ENCODE measurements at regions not wholly inside any gene's neighbourhood (a gene's known extent, or its start where the extent isn't known, plus 50 kb on each side); places are given as distances from the start of the nearest gene placed in this dataset.

DNA sequence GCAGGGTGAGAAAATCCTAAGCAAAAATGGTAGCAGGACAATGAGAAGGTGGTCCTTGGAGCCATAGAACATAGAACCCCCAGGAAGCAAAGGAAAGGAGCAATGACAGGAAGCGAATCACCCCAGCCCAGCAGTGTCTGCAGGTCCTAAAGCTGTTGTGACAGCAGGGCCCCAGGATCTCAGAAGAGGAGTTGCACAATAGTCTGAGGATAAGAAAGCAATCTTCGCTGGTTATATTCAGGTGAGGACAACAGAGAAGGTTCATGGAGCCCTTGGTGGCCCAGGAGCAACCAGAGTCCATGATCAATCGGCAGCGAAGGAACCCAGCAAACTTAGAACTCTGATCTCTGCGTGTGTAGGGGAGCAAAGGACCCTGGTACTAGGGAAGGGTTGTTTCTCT, 234.8 kb upstream of the IRX2 start:
- Histone ChIP-seq H3K4me2 (ENCODE audit: extremely low read depth, insufficient read depth, low read length) (no peak overlapping the region), H3K36me3 (ENCODE audit: control insufficient read depth, insufficient read depth, low read length) (no peaks in the 10 kb centered on the region), H3K27ac (ENCODE audit: insufficient read depth, low read length) (no peak overlapping the region), H3K4me3 (replicated peaks in 1 of 4; ENCODE audit: control extremely low read depth in 1 of 4, insufficient read depth in 1 of 4, low read depth in 3 of 4, low read length in 4 of 4) (no peak overlapping the region), H4K20me1 (ENCODE audit: control insufficient read depth, extremely low read depth, insufficient read depth, low read length) (no peaks in the 10 kb centered on the region), H3K79me2 (ENCODE audit: control insufficient read depth, insufficient read depth, low read length) (no peaks in the 10 kb centered on the region), H3K9ac (ENCODE audit: insufficient read depth, low read length) (no peak overlapping the region), H3K27me3 (ENCODE audit: control insufficient read depth, insufficient read depth, low read length) (no peaks in the 10 kb centered on the region), H2AFZ (ENCODE audit: low read length) (no peak overlapping the region), H3K9me3 (ENCODE audit: control insufficient read depth, insufficient read depth, low read depth, low read length) (no peaks in the 10 kb centered on the region), H3K4me1 (ENCODE audit: control insufficient read depth, extremely low read depth, insufficient read depth, low read length) (no peaks in the 10 kb centered on the region)
- TF ChIP-seq, protein P1, sequence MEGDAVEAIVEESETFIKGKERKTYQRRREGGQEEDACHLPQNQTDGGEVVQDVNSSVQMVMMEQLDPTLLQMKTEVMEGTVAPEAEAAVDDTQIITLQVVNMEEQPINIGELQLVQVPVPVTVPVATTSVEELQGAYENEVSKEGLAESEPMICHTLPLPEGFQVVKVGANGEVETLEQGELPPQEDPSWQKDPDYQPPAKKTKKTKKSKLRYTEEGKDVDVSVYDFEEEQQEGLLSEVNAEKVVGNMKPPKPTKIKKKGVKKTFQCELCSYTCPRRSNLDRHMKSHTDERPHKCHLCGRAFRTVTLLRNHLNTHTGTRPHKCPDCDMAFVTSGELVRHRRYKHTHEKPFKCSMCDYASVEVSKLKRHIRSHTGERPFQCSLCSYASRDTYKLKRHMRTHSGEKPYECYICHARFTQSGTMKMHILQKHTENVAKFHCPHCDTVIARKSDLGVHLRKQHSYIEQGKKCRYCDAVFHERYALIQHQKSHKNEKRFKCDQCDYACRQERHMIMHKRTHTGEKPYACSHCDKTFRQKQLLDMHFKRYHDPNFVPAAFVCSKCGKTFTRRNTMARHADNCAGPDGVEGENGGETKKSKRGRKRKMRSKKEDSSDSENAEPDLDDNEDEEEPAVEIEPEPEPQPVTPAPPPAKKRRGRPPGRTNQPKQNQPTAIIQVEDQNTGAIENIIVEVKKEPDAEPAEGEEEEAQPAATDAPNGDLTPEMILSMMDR (conservative IDR thresholded peaks at IDR 0.05 in 1 of 2, IDR thresholded peaks at IDR 0.05 in 1 of 2; ENCODE audit: low read depth in 1 of 2, low read length in 2 of 2): no peak
- no peak for TF ChIP-seq EZH2 (IDR thresholded peaks at IDR 0.05; ENCODE audit: low read length, missing control alignments)
- DNase-seq (ENCODE audit: low read depth in 2 of 2): no peak

DNA sequence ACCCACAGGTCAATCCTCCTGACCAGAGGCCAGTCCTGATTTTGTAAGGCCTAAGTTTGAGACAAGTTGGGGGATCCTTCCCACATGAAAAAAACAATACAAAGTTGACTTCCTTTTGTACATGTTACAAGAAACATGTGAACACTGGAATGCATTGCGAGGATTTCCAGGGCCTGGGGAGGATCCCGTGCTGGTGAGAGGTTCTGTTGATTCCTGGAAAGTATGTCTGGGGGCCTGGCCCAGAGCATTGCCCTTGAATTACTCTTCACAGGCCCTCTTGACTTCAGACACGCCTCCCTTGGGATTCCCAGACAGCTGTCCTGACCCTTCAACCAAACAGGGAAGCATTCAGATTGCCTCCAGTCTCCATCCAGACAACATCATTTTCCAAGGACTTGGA, 234.2 kb upstream of the IRX2 start:
- H3K4me1 ChIP-seq (ENCODE audit: control insufficient read depth, extremely low read depth, insufficient read depth, low read length): no peaks in the 10 kb centered on the region
- H3K4me2 ChIP-seq (ENCODE audit: extremely low read depth, insufficient read depth, low read length): no peak overlapping the region
- no peaks in the 10 kb centered on the region for H4K20me1 ChIP-seq (ENCODE audit: control insufficient read depth, extremely low read depth, insufficient read depth, low read length)
- H3K27me3 ChIP-seq (ENCODE audit: control insufficient read depth, insufficient read depth, low read length): no peaks in the 10 kb centered on the region
- no peaks in the 10 kb centered on the region for H3K36me3 ChIP-seq (ENCODE audit: control insufficient read depth, insufficient read depth, low read length)
- no peaks in the 10 kb centered on the region for H3K9me3 ChIP-seq (ENCODE audit: control insufficient read depth, insufficient read depth, low read depth, low read length)
- no peaks in the 10 kb centered on the region for H3K79me2 ChIP-seq (ENCODE audit: control insufficient read depth, insufficient read depth, low read length)
- no peak overlapping the region for H3K4me3 ChIP-seq (replicated peaks in 1 of 4; ENCODE audit: control extremely low read depth in 1 of 4, insufficient read depth in 1 of 4, low read depth in 3 of 4, low read length in 4 of 4)
- H2AFZ ChIP-seq (ENCODE audit: low read length): no peak overlapping the region
- no peak overlapping the region for H3K27ac ChIP-seq (ENCODE audit: insufficient read depth, low read length)
- no peak for DNase-seq (ENCODE audit: low read depth in 2 of 2)
- TF ChIP-seq, protein P1 (conservative IDR thresholded peaks at IDR 0.05 in 1 of 2, IDR thresholded peaks at IDR 0.05 in 1 of 2; ENCODE audit: low read depth in 1 of 2, low read length in 2 of 2): no peak
- no peak for TF ChIP-seq EZH2 (IDR thresholded peaks at IDR 0.05; ENCODE audit: low read length, missing control alignments)
- no peak overlapping the region for H3K9ac ChIP-seq (ENCODE audit: insufficient read depth, low read length)

DNA sequence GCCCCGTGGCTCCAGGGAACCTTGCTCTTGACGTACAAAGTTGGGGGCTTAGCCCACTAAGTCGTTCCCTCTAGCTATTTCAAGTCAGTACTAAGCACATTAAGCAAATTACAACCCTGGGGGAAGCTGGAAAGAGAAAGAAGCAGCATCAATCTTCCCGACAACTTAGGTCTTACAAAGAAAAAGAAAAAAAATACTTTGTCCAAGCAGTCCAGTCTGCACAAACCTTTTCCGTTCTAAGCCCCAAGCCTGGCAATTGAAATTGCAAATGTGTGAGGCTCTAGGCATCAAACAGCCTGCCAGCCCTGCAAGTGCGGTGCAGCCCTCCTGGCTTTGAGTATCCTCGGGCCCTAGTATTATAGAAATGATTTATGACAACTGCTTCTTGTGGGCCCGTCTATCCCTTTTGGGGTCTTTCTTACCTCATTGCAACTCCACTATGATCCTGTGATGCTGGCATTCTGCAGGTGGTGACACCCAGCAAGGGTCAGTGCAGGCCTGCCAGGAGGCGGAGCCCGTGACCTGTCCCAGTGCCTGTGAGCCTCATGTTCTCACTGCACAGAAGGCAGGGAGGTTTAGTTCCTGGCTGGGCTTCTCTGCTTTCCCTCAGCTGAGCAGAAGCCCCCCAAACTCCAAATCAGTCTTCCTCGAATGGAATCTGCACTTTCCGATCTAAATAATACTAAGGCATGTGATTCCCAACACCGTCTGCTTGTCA, 232.3 kb upstream of the IRX2 start:
- TF ChIP-seq EZH2 (IDR thresholded peaks at IDR 0.05; ENCODE audit: low read length, missing control alignments): no peak
- TF ChIP-seq, protein P1 (conservative IDR thresholded peaks at IDR 0.05 in 1 of 2, IDR thresholded peaks at IDR 0.05 in 1 of 2; ENCODE audit: low read depth in 1 of 2, low read length in 2 of 2): no peak
- DNase-seq (ENCODE audit: low read depth in 2 of 2): no peak
- no peaks in the 10 kb centered on the region for H3K79me2 ChIP-seq (ENCODE audit: control insufficient read depth, insufficient read depth, low read length)
- no peaks in the 10 kb centered on the region for H4K20me1 ChIP-seq (ENCODE audit: control insufficient read depth, extremely low read depth, insufficient read depth, low read length)
- no peak overlapping the region for H2AFZ ChIP-seq (ENCODE audit: low read length)
- H3K9ac ChIP-seq (ENCODE audit: insufficient read depth, low read length): no peak overlapping the region
- no peaks in the 10 kb centered on the region for H3K27me3 ChIP-seq (ENCODE audit: control insufficient read depth, insufficient read depth, low read length)
- no peak overlapping the region for H3K27ac ChIP-seq (ENCODE audit: insufficient read depth, low read length)
- H3K9me3 ChIP-seq (ENCODE audit: control insufficient read depth, insufficient read depth, low read depth, low read length): no peaks in the 10 kb centered on the region
- no peak overlapping the region for H3K4me3 ChIP-seq (replicated peaks in 1 of 4; ENCODE audit: control extremely low read depth in 1 of 4, insufficient read depth in 1 of 4, low read depth in 3 of 4, low read length in 4 of 4)
- no peak overlapping the region for H3K4me2 ChIP-seq (ENCODE audit: extremely low read depth, insufficient read depth, low read length)
- H3K36me3 ChIP-seq (ENCODE audit: control insufficient read depth, insufficient read depth, low read length): no peaks in the 10 kb centered on the region
- H3K4me1 ChIP-seq (ENCODE audit: control insufficient read depth, extremely low read depth, insufficient read depth, low read length): no peaks in the 10 kb centered on the region
